Pancreas (tissue), 10 donors: ENCODE measurements at regions not wholly inside any gene's neighbourhood (a gene's known extent, or its start where the extent isn't known, plus 50 kb on each side); places are given as distances from the start of the nearest gene placed in this dataset.

ENCODE experiments used
- ATAC-seq, 4 donors: fragments of 200-7000 bp; cut with Tn5 transposase; one replicate each; pipeline versions ENCODE4 v1.8.0 to v1.9.1; 2020; ENCODE audit warnings: mild to moderate bottlenecking in 4 of 4, moderate library complexity in 4 of 4
- DNase-seq, 6 donors: peaks; one replicate each; pipeline ENCODE4 v3.0.0-alpha.2; 2020
- FAIRE-seq: peaks from 2 replicates; lab custom pipeline; 2012; peaks lifted over from hg19 to GRCh38; lab: Jason Lieb, UNC
- H3K27ac ChIP-seq, 4 donors: fragments of 200-600 bp; sonication (generic); 1 replicate in 3 of 4; 2 replicates in 1 of 4; pipeline versions ENCODE4 v1.5.0 to v1.8.0; 2020
- H3K27me3 ChIP-seq, 4 donors: fragments of 200-600 bp; one replicate each; pipeline ENCODE4 v1.8.0; 2021
- H3K36me3 ChIP-seq, 3 donors: fragments of 200-600 bp; sonication (generic) in 1 of 3; one replicate each; pipeline versions ENCODE4 v1.5.0 to v1.8.0; 2020 to 2021
- H3K4me1 ChIP-seq, 3 donors: fragments of 200-600 bp; one replicate each; pipeline ENCODE4 v1.8.0; 2021
- H3K4me3 ChIP-seq, 4 donors: fragments of 200-600 bp; sonication (generic) in 2 of 4; one replicate each; pipeline versions ENCODE4 v1.5.0 to v1.8.0; 2020 to 2021
- H3K9me3 ChIP-seq, 4 donors: fragments of 200-600 bp; one replicate each; pipeline ENCODE4 v1.8.0; 2021
- WGBS, 2 donors: extraction: QIAGEN DNeasy Blood & Tissue Kit; methylation state at CpG; one replicate each; pipeline ENCODE4 v1.1.7; 2013; 5-methylcytosine and 5-hydroxymethylcytosine counted together
- intact Hi-C, 3 donors: fragments of 100-400 bp; cut with DNase I; formaldehyde crosslinking; loops; one replicate each; pipeline versions ENCODE4 v1.11.1 to v1.14.2; 2022
- TF ChIP-seq, protein P1 (sequence below), 4 donors: fragments of 200-600 bp; sonication (generic) in 3 of 4; IDR thresholded peaks; one replicate each; pipeline versions ENCODE4 v1.5.0 to v1.8.0; 2021; ENCODE audit warnings: antibody characterized with exemption in 4 of 4
- donor health status: healthy with polysubstance abuse.
- donor health status: DM: no; HTN: no; CAD: no; lungs with moderate emphysema.
- donor health status: DM: no; HTN: no; CAD: no.
- donor health status: control.
- donor health status: control.
- donor health status: Bipolar disorder and iron deficiency.
- donor health status: DM: yes; HTN: yes; CAD: no.
- donor health status: DM: no; HTN: no; CAD: no.
- donor health status: DM: no; HTN: no; CAD: no.
- donor health status: DM: yes; HTN: yes; CAD: no.

DNA sequence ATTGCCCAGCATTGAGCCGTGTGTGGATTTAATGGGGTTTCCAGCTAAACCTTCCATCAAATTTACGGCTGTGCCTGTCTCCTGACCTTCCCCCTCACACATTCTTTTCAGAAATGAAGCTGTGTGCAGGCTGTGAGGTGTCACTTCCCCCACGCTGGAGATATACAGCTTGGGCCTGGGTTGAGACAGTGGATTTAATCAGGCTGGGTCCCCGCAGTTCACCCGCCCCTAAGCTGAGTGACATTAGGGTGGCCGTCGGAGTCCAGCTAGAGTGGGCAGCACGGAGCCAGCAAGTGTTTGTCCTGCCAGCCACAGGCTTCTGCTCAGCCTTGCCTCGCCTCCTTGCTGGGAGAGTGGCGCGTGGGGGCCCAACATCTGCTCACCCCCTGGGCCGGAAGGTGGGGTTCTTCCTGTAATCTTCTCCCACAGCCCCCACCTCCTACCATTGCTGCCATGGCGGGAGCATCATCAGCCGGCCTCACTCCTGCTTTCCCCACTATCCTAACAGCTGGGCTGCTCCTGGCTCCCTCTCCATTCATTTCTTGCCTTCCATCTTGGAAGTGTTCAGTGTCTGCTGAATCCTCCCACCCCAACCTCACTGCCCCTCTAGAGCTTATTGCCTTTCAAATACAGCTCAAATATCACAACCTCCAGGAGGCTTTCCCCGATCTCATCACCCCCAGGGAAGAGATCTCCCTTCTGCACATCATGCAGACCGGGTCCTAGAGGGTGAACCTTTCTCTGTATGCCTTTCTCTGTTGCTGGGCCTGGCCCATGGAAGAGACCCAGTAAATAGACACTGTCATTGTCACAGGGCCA is 149.0 kb downstream of the GLI2 start:
- Histone ChIP-seq H3K36me3 (no peaks in the 10 kb centered on the region), H3K4me1 (peaks cover 0 to 5% (median 0%) of the 10 kb centered on the region in 3 donors), H3K27ac (no peak overlapping the region), H3K27me3 (no peaks in the 10 kb centered on the region), H3K4me3 (no peak overlapping the region), H3K9me3 (no peaks in the 10 kb centered on the region)
- no peak for ATAC-seq
- FAIRE-seq, result no peak
- DNase-seq, result peak in 2 of 6 donors; percentile 31 to 36
- intact Hi-C loops, result no loop called here
- TF ChIP-seq, protein P1, sequence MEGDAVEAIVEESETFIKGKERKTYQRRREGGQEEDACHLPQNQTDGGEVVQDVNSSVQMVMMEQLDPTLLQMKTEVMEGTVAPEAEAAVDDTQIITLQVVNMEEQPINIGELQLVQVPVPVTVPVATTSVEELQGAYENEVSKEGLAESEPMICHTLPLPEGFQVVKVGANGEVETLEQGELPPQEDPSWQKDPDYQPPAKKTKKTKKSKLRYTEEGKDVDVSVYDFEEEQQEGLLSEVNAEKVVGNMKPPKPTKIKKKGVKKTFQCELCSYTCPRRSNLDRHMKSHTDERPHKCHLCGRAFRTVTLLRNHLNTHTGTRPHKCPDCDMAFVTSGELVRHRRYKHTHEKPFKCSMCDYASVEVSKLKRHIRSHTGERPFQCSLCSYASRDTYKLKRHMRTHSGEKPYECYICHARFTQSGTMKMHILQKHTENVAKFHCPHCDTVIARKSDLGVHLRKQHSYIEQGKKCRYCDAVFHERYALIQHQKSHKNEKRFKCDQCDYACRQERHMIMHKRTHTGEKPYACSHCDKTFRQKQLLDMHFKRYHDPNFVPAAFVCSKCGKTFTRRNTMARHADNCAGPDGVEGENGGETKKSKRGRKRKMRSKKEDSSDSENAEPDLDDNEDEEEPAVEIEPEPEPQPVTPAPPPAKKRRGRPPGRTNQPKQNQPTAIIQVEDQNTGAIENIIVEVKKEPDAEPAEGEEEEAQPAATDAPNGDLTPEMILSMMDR (IDR thresholded peaks at IDR 0.05), result no peak
- 94 to 98% methylated on average over 16 of the region's 16 CpGs for WGBS, 2 donors

DNA sequence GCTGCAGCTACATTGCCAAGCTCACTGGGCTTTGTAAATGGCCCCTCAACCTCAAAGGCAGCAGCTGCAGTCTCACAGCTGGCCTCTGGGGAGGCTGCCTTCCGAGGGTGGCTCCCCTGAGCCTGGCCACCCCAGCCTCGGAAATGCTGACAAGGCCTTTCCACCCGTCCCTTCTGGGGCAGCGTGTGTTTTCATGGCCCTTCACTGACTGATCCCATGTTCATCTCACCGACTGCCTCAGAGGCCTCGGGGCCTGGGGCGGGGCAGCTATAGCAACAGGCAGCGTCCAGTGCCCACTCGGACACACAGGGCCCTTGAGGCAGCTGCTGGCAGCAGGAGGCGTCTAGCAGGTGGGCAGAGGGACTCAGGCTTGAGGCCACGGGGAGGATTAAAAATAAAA is 149.7 kb downstream of the GLI2 start:
- peak in 2 of 6 donors; percentile 43 to 60 for DNase-seq
- intact Hi-C loops, result no loop called here
- Histone ChIP-seq H3K4me3 (no peak overlapping the region), H3K27me3 (no peaks in the 10 kb centered on the region), H3K9me3 (no peaks in the 10 kb centered on the region), H3K4me1 (peaks cover 0 to 5% (median 0%) of the 10 kb centered on the region in 3 donors), H3K36me3 (no peaks in the 10 kb centered on the region), H3K27ac (no peak overlapping the region)
- ATAC-seq, result no peak
- 91 to 93% methylated on average over 11 of the region's 11 CpGs for WGBS, 2 donors
- TF ChIP-seq, protein P1 (IDR thresholded peaks at IDR 0.05), result no peak
- FAIRE-seq, result no peak

GRCh38 chr2:120885749-120886148 is 150.1 kb downstream of the GLI2 start:
- ATAC-seq (no peak), DNase-seq (no peak), FAIRE-seq (no peak)
- H3K27ac ChIP-seq, result no peak overlapping the region
- H3K4me1 ChIP-seq, result peaks cover 0 to 5% (median 0%) of the 10 kb centered on the region in 3 donors
- TF ChIP-seq, protein P1 (IDR thresholded peaks at IDR 0.05), result no peak
- no peaks in the 10 kb centered on the region for H3K9me3 ChIP-seq
- no peaks in the 10 kb centered on the region for H3K27me3 ChIP-seq
- no peak overlapping the region for H3K4me3 ChIP-seq
- 85 to 93% methylated on average over 4 of the region's 4 CpGs for WGBS, 2 donors
- no peaks in the 10 kb centered on the region for H3K36me3 ChIP-seq
- intact Hi-C loops, result no loop called here

DNA sequence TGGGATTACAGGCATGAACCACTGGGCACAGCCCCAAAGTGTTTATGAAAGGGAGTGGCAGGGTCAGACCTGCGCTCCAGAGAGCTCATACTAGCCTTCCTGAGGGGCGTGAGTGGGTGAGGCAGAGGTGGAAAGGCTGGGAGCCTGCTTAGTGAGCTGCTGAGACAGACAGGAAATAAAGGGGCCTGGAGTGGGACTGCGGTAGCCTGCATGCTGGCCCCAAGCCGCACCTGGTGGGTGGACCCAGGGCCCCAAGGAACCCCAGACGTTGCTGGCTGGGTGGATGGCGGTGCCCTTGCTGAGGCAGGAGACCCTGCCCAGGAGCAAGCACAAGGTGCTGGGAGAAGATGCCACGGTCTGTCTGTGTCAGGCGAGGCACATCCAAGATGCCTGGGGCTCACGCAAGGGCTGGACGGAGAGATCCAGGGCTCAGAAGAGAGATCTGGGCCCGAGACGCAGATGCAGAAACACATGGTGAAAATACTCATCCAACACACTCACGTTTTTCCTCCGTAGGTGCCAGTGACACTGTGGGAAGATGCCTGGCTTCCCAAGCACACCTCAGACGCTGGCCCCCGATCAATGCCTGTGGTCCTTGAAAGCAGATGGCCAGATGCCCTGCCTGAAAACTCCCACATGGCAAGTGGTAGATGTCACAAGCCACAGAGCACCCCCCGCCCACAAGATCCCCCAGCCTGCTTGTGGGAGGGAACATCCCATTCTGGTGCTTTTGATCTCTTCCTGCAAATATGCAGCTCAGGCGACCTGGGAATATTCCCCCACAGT is 151.1 kb downstream of the GLI2 start:
- WGBS, 2 donors, result 71% methylated on average over 18 of the region's 18 CpGs
- H3K36me3 ChIP-seq, result no peaks in the 10 kb centered on the region
- peak in 2 of 4 donors; percentile 23 to 29 for ATAC-seq
- H3K9me3 ChIP-seq, result no peaks in the 10 kb centered on the region
- no peak overlapping the region for H3K27ac ChIP-seq
- peaks cover 0 to 5% (median 0%) of the 10 kb centered on the region in 3 donors for H3K4me1 ChIP-seq
- TF ChIP-seq, protein P1 (IDR thresholded peaks at IDR 0.05), result no peak
- no peak for FAIRE-seq
- intact Hi-C loops, result no loop called here
- no peaks in the 10 kb centered on the region for H3K27me3 ChIP-seq
- H3K4me3 ChIP-seq, result no peak overlapping the region
- peak in 2 of 6 donors; percentile 49 to 57 for DNase-seq
